Head of caudate nucleus (tissue), 42 donors: ENCODE measurements at regions not wholly inside any gene's neighbourhood (a gene's known extent, or its start where the extent isn't known, plus 50 kb on each side); places are given as distances from the start of the nearest gene placed in this dataset.

Source experiments
- DNase-seq, 42 donors: peaks; one replicate each; pipeline versions ENCODE4 v3.0.0 to v3.0.0-alpha.2; 2020 to 2021; ENCODE audit warnings: mixed read lengths in 7 of 42
- intact Hi-C: fragments of 100-400 bp; cut with DNase I; formaldehyde crosslinking; loops from one replicate; pipeline ENCODE4 v1.15.0; 2022

- intact Hi-C loops, result no loop called here
- no peak for DNase-seq
These were observed 92.9 kb downstream of the TXNL1 start for GRCh38 chr18:56545464-56545863.

GRCh38 chr18:56542476-56542875 is 95.9 kb downstream of the TXNL1 start:
- intact Hi-C loops, result no loop called here

GRCh38 chr18:56541793-56542192 is 96.6 kb downstream of the TXNL1 start:
- DNase-seq, result no peak
- intact Hi-C loops, result no loop called here

More at GRCh38 chr18:56542476-56542875, 95.9 kb downstream of the TXNL1 start:
- DNase-seq, result no peak

GRCh38 chr18:56541340-56541739 is 97.1 kb downstream of the TXNL1 start:
- intact Hi-C loops, result no loop called here
- DNase-seq, result no peak

GRCh38 chr18:56538746-56539145 is 99.6 kb downstream of the TXNL1 start:
- intact Hi-C loops, result no loop called here
- no peak for DNase-seq

GRCh38 chr18:56532176-56532840 is 106.1 kb downstream of the TXNL1 start:
- intact Hi-C loops, result no loop called here
- DNase-seq, result no peak

- no peak for DNase-seq
- intact Hi-C loops, result no loop called here
These were observed 115.6 kb downstream of the TXNL1 start for GRCh38 chr18:56522816-56523215.

GRCh38 chr18:56521263-56521662 is 117.1 kb downstream of the TXNL1 start:
- intact Hi-C loops, result no loop called here
- no peak for DNase-seq

- intact Hi-C loops, result no loop called here
- DNase-seq, result no peak
These were observed 120.6 kb downstream of the TXNL1 start for GRCh38 chr18:56517761-56518160.

GRCh38 chr18:56517196-56517595 is 121.2 kb downstream of the TXNL1 start:
- intact Hi-C loops, result no loop called here
- DNase-seq, result no peak

- no peak for DNase-seq
These were observed 121.6 kb downstream of the TXNL1 start for GRCh38 chr18:56516789-56517188.

GRCh38 chr18:56515522-56515921 is 122.9 kb downstream of the TXNL1 start:
- intact Hi-C loops, result no loop called here
- DNase-seq, result no peak

More at GRCh38 chr18:56516789-56517188, 121.6 kb downstream of the TXNL1 start:
- intact Hi-C loops, result no loop called here

- intact Hi-C loops, result no loop called here
- DNase-seq, result no peak
These were observed 126.4 kb downstream of the TXNL1 start for GRCh38 chr18:56511996-56512395.

GRCh38 chr18:56510108-56510507 is 128.3 kb downstream of the TXNL1 start:
- intact Hi-C loops, result no loop called here
- DNase-seq, result no peak

- intact Hi-C loops, result no loop called here
- DNase-seq, result no peak
These were observed 128.7 kb downstream of the TXNL1 start for GRCh38 chr18:56509656-56510055.

- peak in 1 of 42 donors; percentile 16 for DNase-seq
- intact Hi-C loops, result no loop called here
These were observed 129.9 kb downstream of the TXNL1 start for GRCh38 chr18:56508370-56509036.

- intact Hi-C loops, result no loop called here
- DNase-seq, result no peak
These were observed 132.4 kb downstream of the TXNL1 start for GRCh38 chr18:56505971-56506370.

- DNase-seq, result no peak
- intact Hi-C loops, result no loop called here
These were observed 133.1 kb downstream of the TXNL1 start for GRCh38 chr18:56505293-56505692.

- DNase-seq, result no peak
- intact Hi-C loops, result no loop called here
These were observed 136.5 kb downstream of the TXNL1 start for GRCh38 chr18:56501896-56502295.

- DNase-seq, result no peak
- intact Hi-C loops, result no loop called here
These were observed 142.5 kb downstream of the TXNL1 start for GRCh38 chr18:56495884-56496283.

GRCh38 chr18:56493531-56493930 is 144.9 kb downstream of the TXNL1 start:
- intact Hi-C loops, result no loop called here
- DNase-seq, result no peak
